IPS-20b (cell line): ENCODE measurements at regions not wholly inside any gene's neighbourhood (a gene's known extent, or its start where the extent isn't known, plus 50 kb on each side); places are given as distances from the start of the nearest gene placed in this dataset.

Experiments used
- H3K27ac ChIP-seq: one replicate; pipeline ENCODE4 v1.5.1; 2013; ENCODE audit warnings: low read length
- H3K27me3 ChIP-seq: 2 replicates; pipeline ENCODE4 v1.6.1; 2013; ENCODE audit warnings: mild to moderate bottlenecking, low read length, inconsistent platforms; ENCODE audit not compliant: insufficient read depth
- H3K36me3 ChIP-seq: 2 replicates; pipeline ENCODE4 v1.6.1; 2013; ENCODE audit warnings: low read depth, mild to moderate bottlenecking, inconsistent platforms, low read length, moderate library complexity; ENCODE audit not compliant: insufficient read depth
- H3K4me1 ChIP-seq: 2 replicates; pipeline ENCODE4 v1.6.1; 2013; ENCODE audit warnings: mild to moderate bottlenecking, control low read depth, inconsistent platforms, low read length, moderate library complexity; ENCODE audit not compliant: insufficient read depth
- H3K4me3 ChIP-seq: 2 replicates; pipeline ENCODE4 v1.5.1; 2013; ENCODE audit warnings: mild to moderate bottlenecking, low read length, inconsistent platforms
- H3K9ac ChIP-seq: 2 replicates; pipeline ENCODE4 v1.6.1; 2013; ENCODE audit warnings: low read depth, mild to moderate bottlenecking, inconsistent platforms, low read length, moderate library complexity
- H3K9me3 ChIP-seq: 2 replicates; pipeline ENCODE4 v1.6.1; 2013; ENCODE audit warnings: mild to moderate bottlenecking, low read depth, low read length, inconsistent platforms; ENCODE audit not compliant: insufficient read depth

DNA sequence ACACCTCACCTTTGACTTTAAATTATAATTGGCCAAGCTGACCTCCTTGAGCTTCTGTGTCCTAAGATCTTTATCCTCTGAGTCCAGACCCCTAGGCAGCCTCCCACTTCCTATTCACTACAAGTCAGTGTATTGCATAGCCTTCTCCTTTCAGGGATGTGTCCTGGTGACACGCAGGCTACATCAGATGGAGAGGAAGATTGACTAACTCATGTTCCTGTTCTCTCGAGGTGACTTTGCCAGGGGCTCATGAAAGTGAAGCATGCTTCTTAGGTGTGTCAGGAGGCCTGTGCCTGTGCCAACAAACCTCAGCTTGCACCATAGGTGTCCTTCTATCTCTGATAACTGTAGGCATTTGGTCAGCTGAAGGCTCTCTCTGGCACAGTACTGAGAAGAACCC is 195.7 kb upstream of the HS3ST1 start:
- Histone ChIP-seq H3K4me3 (no peak overlapping the region), H3K27me3 (no peaks in the 10 kb centered on the region), H3K9me3 (no peaks in the 10 kb centered on the region), H3K9ac (no peak overlapping the region), H3K36me3 (no peaks in the 10 kb centered on the region), H3K27ac (no peak overlapping the region), H3K4me1 (no peaks in the 10 kb centered on the region)

DNA sequence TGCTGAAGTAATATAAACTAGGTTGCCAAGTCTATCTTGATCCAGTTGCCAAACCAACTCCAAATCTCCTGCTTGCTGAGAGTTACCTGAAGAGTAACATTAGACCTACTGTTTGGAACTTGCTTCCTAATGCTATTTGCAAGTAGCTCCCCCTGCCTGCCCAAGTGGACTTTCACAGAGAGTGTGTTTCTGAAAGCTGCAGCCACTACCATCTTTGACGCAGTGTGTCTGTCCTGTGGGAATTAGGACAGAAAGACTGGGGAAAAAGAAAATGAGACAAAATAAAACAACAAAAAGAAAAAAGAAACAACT is 195.0 kb upstream of the HS3ST1 start:
- no peak overlapping the region for H3K27ac ChIP-seq
- no peaks in the 10 kb centered on the region for H3K4me1 ChIP-seq
- no peaks in the 10 kb centered on the region for H3K9me3 ChIP-seq
- no peaks in the 10 kb centered on the region for H3K36me3 ChIP-seq
- no peaks in the 10 kb centered on the region for H3K27me3 ChIP-seq
- no peak overlapping the region for H3K9ac ChIP-seq
- H3K4me3 ChIP-seq, result no peak overlapping the region

DNA sequence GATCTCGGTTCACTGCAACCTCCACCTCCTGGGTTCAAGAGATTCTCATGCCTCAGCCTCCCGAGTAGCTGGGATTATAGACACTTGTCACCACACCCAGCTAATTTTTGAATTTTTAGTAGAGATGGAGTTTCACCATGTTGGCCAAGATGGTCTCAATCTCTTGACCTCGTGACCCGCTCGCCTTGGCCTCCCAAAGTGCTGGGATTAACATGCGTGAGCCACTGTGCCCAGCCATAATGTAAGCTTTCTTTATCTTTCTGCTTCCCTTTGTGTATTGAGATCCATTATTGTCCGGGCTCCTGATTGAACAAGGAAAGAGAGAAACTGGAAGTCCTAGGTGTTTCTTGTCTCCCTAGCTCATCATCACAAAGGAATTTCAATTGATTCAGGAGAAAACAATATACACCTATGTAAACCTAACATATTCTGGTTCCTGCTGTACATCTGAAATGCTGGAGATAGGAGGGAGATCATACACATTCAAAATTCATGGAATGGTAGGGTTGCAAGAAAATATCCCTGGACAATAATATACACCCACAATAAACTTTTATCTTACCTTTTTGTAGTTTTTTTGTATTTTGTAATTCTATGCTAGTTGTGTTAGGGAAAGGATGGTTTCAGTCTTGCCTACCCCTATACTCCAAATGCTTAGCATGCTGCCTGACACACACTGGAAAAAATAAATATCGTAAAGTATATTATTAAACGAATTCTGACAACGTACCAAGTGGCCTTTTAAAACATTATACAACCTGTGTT is 194.4 kb upstream of the HS3ST1 start:
- no peak overlapping the region for H3K9ac ChIP-seq
- H3K9me3 ChIP-seq, result no peaks in the 10 kb centered on the region
- no peak overlapping the region for H3K27ac ChIP-seq
- no peaks in the 10 kb centered on the region for H3K4me1 ChIP-seq
- no peaks in the 10 kb centered on the region for H3K36me3 ChIP-seq
- no peaks in the 10 kb centered on the region for H3K27me3 ChIP-seq
- no peak overlapping the region for H3K4me3 ChIP-seq

DNA sequence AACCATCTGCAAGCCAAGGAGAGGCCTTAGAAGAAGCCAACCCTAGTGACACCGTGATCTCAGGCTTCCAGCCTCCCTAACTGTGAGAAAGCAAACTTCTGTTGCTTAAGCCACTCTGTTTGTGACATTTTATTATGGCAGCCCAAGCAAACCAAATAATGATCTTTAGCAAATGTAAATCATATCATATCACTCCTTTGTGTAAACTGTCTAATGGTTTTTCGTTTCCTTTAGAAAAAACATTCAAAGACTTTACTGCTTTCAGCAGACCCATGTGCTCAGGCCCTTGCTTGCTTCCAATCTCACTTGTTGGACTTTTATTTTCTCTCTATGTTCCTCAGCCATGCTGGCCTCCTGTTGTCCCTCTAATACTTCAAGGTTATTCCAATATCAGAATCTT is 192.2 kb upstream of the HS3ST1 start:
- H3K9ac ChIP-seq, result no peak overlapping the region
- H3K4me3 ChIP-seq, result no peak overlapping the region
- no peak overlapping the region for H3K27ac ChIP-seq
- H3K9me3 ChIP-seq, result no peaks in the 10 kb centered on the region
- no peaks in the 10 kb centered on the region for H3K36me3 ChIP-seq
- H3K4me1 ChIP-seq, result no peaks in the 10 kb centered on the region
- H3K27me3 ChIP-seq, result no peaks in the 10 kb centered on the region

DNA sequence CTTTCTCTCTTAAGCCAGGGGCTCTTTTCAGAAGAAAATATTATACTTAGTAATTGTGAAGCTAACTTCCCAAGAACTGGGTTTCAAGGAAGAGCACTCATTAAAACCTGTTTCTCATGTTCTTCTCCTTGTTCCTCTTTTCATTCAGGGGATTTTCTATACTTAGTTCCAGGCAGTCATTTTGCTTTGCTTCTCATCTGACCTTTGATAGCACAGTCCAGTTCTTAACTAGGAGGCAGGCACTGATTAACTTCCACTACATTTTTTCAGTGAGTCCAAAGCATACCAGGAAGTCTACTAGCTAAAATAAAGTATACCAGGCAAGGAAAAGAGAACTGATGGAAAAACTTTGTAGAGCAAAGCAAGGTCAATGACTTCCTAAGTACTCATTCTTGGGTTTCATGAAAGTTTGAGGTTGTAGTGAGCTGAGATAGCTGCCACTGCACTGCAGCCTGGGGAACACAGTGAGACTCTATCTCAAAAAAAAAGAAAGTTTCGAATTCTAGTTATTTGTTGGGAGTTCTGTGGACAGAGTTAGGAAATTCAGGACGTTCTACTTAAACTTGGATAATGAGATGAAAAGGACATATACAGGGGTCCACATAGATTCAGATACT is 190.1 kb upstream of the HS3ST1 start:
- Histone ChIP-seq H3K27ac (no peak overlapping the region), H3K4me3 (no peak overlapping the region), H3K9me3 (no peaks in the 10 kb centered on the region), H3K9ac (no peak overlapping the region), H3K36me3 (no peaks in the 10 kb centered on the region), H3K4me1 (no peaks in the 10 kb centered on the region), H3K27me3 (no peaks in the 10 kb centered on the region)

DNA sequence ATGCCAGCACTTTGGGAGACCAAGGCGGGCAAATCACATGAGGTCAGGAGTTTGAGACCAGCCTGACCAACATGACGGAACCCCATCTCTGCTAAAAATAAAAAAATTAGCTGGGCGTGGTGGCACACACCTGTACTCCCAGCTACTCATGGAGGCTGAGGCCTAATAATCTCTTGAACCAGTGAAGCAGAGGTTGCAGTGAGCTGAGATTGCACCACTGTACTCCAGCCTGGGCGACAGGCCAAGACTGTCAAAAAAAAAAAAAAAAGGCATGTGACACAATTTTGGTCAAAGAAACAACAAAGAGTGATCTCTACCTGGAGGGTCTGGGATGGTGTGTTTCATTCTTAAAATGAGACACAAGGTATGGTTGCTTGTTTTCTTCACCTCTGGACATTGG is 188.2 kb upstream of the HS3ST1 start:
- no peak overlapping the region for H3K9ac ChIP-seq

DNA sequence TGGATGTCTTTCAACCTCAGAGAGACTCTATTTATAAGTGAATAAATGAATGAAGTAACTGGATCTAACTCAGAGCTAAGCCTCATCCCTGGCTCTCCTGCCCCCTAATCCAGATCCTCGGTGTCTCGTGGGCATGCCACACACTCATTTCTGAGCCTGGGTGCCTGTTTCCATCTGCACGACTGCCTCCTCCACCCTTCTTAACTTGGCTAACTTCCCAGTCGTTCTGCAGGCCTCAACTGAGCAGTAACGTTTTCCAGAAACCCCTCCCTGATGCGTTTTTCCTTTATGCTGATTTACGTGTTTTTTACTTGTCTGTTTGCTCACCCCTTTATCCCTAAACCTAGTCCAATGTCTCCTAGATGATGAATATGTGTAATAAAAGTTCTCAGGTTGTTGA is 186.9 kb upstream of the HS3ST1 start:
- Histone ChIP-seq H3K27ac (no peak overlapping the region), H3K4me3 (no peak overlapping the region), H3K27me3 (no peaks in the 10 kb centered on the region), H3K9me3 (no peaks in the 10 kb centered on the region), H3K9ac (no peak overlapping the region), H3K36me3 (no peaks in the 10 kb centered on the region), H3K4me1 (no peaks in the 10 kb centered on the region)

More for the DNA sequence above, 188.2 kb upstream of the HS3ST1 start:
- Histone ChIP-seq H3K36me3 (no peaks in the 10 kb centered on the region), H3K4me1 (no peaks in the 10 kb centered on the region), H3K9me3 (no peaks in the 10 kb centered on the region), H3K4me3 (no peak overlapping the region), H3K27ac (no peak overlapping the region), H3K27me3 (no peaks in the 10 kb centered on the region)

DNA sequence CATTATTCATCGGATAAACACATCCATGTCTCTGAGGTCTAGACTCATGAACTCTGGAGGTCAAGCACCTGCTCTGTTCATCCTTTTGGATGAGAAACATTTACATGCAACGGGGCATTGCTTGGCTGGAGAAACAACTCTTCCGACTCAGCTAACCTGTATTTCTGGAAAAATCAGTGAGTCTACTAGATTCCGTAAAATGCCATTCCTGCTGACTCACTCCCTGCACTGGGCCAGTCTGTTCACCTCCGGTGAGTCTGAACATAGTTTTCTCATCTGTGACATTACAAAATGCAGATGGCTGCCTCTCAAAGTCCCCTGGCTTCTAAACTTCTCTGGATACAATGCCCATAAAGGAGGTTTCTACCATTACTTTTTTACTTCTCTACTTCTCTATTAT is 185.7 kb upstream of the HS3ST1 start:
- H3K4me1 ChIP-seq, result no peaks in the 10 kb centered on the region
- no peaks in the 10 kb centered on the region for H3K27me3 ChIP-seq
- H3K36me3 ChIP-seq, result no peaks in the 10 kb centered on the region
- H3K9ac ChIP-seq, result no peak overlapping the region
- H3K27ac ChIP-seq, result no peak overlapping the region
- H3K9me3 ChIP-seq, result no peaks in the 10 kb centered on the region
- no peak overlapping the region for H3K4me3 ChIP-seq

DNA sequence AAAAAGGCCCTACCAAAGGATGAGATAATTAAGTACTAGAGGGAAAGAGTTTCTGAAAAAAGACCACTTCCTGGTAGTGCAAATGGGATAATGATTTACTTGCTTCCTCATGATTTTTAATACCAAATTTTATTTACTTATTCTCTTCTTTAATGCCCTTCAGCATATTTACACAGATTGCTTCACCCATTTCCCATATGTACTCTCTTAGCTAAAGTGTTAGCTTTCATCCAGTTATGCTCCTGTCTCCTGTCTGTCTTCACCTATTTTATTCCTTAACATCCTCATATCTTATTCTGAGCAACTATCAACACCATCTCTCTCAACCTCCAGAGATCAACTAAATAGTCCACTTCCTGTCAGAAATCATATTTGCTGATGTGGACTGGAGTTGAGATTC is 183.2 kb upstream of the HS3ST1 start:
- H3K9ac ChIP-seq, result no peak overlapping the region
- no peak overlapping the region for H3K27ac ChIP-seq
- no peak overlapping the region for H3K4me3 ChIP-seq
- H3K4me1 ChIP-seq, result no peaks in the 10 kb centered on the region
- no peaks in the 10 kb centered on the region for H3K36me3 ChIP-seq
- no peaks in the 10 kb centered on the region for H3K9me3 ChIP-seq
- no peaks in the 10 kb centered on the region for H3K27me3 ChIP-seq

DNA sequence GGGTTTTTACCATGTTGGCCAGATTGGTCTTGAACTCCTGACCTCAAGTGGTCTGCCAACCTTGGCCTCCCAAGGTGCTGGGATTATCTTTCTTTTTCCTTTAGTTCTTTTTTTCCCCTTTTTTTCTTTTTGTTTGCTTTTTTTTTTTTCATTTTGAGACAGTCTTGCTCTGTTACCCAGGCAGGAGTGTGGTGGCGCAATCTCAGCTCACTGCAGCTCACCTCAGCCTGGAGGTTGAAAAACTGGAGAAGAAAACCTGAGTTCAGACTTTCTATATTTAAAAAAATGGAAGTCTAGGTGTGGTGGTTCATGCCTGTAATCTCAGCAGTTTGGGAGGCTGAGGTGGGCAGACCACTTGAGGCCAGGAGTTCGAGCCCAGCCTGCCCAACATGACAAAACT is 181.1 kb upstream of the HS3ST1 start:
- H3K9ac ChIP-seq, result no peak overlapping the region
- H3K27me3 ChIP-seq, result no peaks in the 10 kb centered on the region
- H3K4me3 ChIP-seq, result no peak overlapping the region
- H3K27ac ChIP-seq, result no peak overlapping the region
- H3K36me3 ChIP-seq, result no peaks in the 10 kb centered on the region
- H3K4me1 ChIP-seq, result no peaks in the 10 kb centered on the region
- H3K9me3 ChIP-seq, result no peaks in the 10 kb centered on the region

DNA sequence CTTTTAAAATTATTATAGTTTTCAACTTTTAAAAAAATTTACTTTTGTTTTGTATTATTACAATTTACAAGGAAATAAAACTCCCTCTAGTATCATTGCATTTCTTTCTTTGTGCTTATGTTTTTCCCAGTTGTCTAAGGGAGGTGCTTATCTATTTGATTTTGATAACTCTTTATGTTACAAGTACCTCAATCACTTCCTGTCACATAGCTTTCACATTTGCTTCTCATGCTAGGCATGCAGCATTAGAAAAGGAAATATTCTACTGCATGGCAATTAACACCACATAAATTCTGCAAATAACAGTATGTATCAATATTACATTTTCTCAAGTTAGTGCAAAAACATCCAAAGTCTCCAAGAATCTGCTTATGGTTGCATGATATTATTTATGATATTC is 180.3 kb upstream of the HS3ST1 start:
- no peaks in the 10 kb centered on the region for H3K36me3 ChIP-seq
- no peak overlapping the region for H3K4me3 ChIP-seq
- H3K4me1 ChIP-seq, result no peaks in the 10 kb centered on the region
- no peaks in the 10 kb centered on the region for H3K27me3 ChIP-seq
- H3K9me3 ChIP-seq, result no peaks in the 10 kb centered on the region
- H3K9ac ChIP-seq, result no peak overlapping the region
- no peak overlapping the region for H3K27ac ChIP-seq

DNA sequence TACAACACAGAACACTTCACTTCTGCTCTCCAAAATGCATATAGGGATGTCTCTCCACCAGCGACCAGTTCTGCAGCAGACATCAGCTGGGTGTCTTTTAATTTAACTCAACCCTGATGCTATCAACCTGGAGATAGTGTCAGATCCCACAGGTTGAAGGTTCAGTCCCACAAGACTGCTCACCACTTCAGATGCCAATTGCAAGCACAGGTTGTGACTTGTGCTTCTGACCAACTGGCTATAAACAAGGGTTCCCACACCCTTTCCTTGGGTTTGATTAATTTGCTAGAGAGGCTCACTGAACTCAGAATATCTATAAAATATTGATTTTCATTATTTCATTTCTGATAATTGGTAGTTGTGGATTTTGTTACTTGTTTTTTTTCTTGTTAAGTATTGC is 177.4 kb upstream of the HS3ST1 start:
- Histone ChIP-seq H3K36me3 (no peaks in the 10 kb centered on the region), H3K27ac (no peak overlapping the region), H3K9ac (no peak overlapping the region), H3K27me3 (no peaks in the 10 kb centered on the region), H3K4me3 (no peak overlapping the region), H3K4me1 (peaks cover 8% of the 10 kb centered on the region; the same call in 1 of the 2 replicates), H3K9me3 (no peaks in the 10 kb centered on the region)
